Loucy (cell line): ENCODE measurements at regions not wholly inside any gene's neighbourhood (a gene's known extent, or its start where the extent isn't known, plus 50 kb on each side); places are given as distances from the start of the nearest gene placed in this dataset.

Experiments used
- CTCF ChIP-seq: fragments of 200-600 bp; sonication (generic); conservative IDR thresholded peaks from 2 replicates; pipeline ENCODE4 v1.5.1; 2014; ENCODE audit warnings: mild to moderate bottlenecking, antibody characterized with exemption, low read length
- EZH2phosphoT487 ChIP-seq: fragments of 200-600 bp; IDR thresholded peaks from 2 replicates; pipeline ENCODE4 v1.6.1; 2018; ENCODE audit warnings: antibody characterized with exemption, mild to moderate bottlenecking, moderate library complexity, borderline replicate concordance

GRCh38 chr1:78348496-78349284 lies 142.1 kb upstream of the PTGFR start:
- TF ChIP-seq CTCF (no peak), EZH2phosphoT487 (no peak)
